B cell (primary cell): ENCODE measurements at regions not wholly inside any gene's neighbourhood (a gene's known extent, or its start where the extent isn't known, plus 50 kb on each side); places are given as distances from the start of the nearest gene placed in this dataset.

Experiments used
- ATAC-seq: fragments of 200-7000 bp; cut with Tn5 transposase; one replicate; pipeline ENCODE4 v1.10.0; 2021; ENCODE audit warnings: low read depth, mild to moderate bottlenecking, moderate number of reproducible peaks, moderate library complexity
- CTCF ChIA-PET: fragments of 350-600 bp; sonication (Branson Sonifier 250); formaldehyde crosslinking; loops from one replicate; lab custom pipeline; 2021; ENCODE audit warnings: antibody characterized with exemption, inconsistent platforms; lab: Charles Lee
- POLR2A ChIA-PET: fragments of 350-600 bp; sonication (Branson Sonifier 250); formaldehyde crosslinking; loops from one replicate; lab custom pipeline; 2021; ENCODE audit warnings: antibody characterized with exemption; lab: Charles Lee
- DNase-seq: peaks from one replicate; pipeline ENCODE4 v3.0.0; 2013
- H2AFZ ChIP-seq: 2 replicates; pipeline ENCODE4 v1.6.1; 2012; ENCODE audit warnings: mild to moderate bottlenecking, low read depth, low read length; ENCODE audit not compliant: insufficient read depth, poor library complexity, severe bottlenecking
- H3K27ac ChIP-seq, 2 donors: 1 replicate in 1 of 2; 2 replicates in 1 of 2; pipeline ENCODE4 v1.5.1; 2012 to 2013; ENCODE audit warnings: low read length in 2 of 2, mild to moderate bottlenecking in 2 of 2, moderate library complexity in 1 of 2
- H3K27me3 ChIP-seq, 4 experiments: fragments of 200-600 bp in 1 of 4; sonication (generic) in 1 of 4; replicated peaks in 1 of 4; 1 replicate in 2 of 4; 2 replicates in 2 of 4; pipeline versions ENCODE4 v1.6.1 to v1.7.0; 2013 to 2016; ENCODE audit warnings: low read length in 3 of 4, mild to moderate bottlenecking in 2 of 4, mixed read lengths in 1 of 4, moderate library complexity in 1 of 4; ENCODE audit not compliant: insufficient read depth in 4 of 4, control insufficient read depth in 3 of 4; ENCODE audit errors: control extremely low read depth in 1 of 4
- H3K36me3 ChIP-seq, 2 experiments: replicated peaks in 1 of 2; 1 replicate in 1 of 2; 2 replicates in 1 of 2; pipeline versions ENCODE4 v1.6.1 to v1.7.1; 2013; ENCODE audit warnings: low read length in 1 of 2; ENCODE audit not compliant: insufficient read depth in 2 of 2, control insufficient read depth in 1 of 2; ENCODE audit errors: control extremely low read depth in 1 of 2, extremely low read depth in 1 of 2
- H3K4me1 ChIP-seq, 2 donors: fragments of 200-600 bp in 1 of 2; sonication (generic) in 1 of 2; 1 replicate in 1 of 2; 2 replicates in 1 of 2; pipeline versions ENCODE4 v1.5.1 to v1.6.1; 2013 to 2017; ENCODE audit warnings: low read length in 2 of 2; ENCODE audit not compliant: control insufficient read depth in 2 of 2, insufficient read depth in 2 of 2
- H3K4me2 ChIP-seq: replicated peaks from 2 replicates; pipeline ENCODE3; 2012; ENCODE audit warnings: mild to moderate bottlenecking, low read depth, low read length; ENCODE audit not compliant: poor library complexity, severe bottlenecking
- H3K4me3 ChIP-seq, 5 experiments: fragments of 200-600 bp in 1 of 5; sonication (generic) in 1 of 5; 1 replicate in 3 of 5; 2 replicates in 2 of 5; pipeline versions ENCODE4 v1.5.1 to v1.7.0; 2011 to 2016; ENCODE audit warnings: low read length in 4 of 5, mild to moderate bottlenecking in 4 of 5, low read depth in 2 of 5, control low read depth in 1 of 5, moderate library complexity in 1 of 5; ENCODE audit not compliant: insufficient read depth in 1 of 5; ENCODE audit errors: control extremely low read depth in 1 of 5, extremely low read depth in 1 of 5
- H3K79me2 ChIP-seq: fragments of 200-600 bp; sonication (generic); one replicate; pipeline ENCODE4 v1.6.0; 2016; ENCODE audit warnings: low read length; ENCODE audit not compliant: control insufficient read depth, insufficient read depth
- H3K9ac ChIP-seq: fragments of 200-600 bp; sonication (generic); 2 replicates; pipeline ENCODE4 v1.6.1; 2017; ENCODE audit warnings: mild to moderate bottlenecking, low read length, moderate library complexity
- H3K9me3 ChIP-seq, 3 donors: one replicate each; pipeline versions ENCODE4 v1.6.1 to v1.7.1; 2013; ENCODE audit warnings: low read length in 2 of 3; ENCODE audit not compliant: control insufficient read depth in 2 of 3, insufficient read depth in 1 of 3; ENCODE audit errors: control extremely low read depth in 1 of 3
- H4K20me1 ChIP-seq: 2 replicates; pipeline ENCODE4 v1.6.0; 2012; ENCODE audit warnings: mild to moderate bottlenecking, low read length; ENCODE audit not compliant: insufficient read depth, control insufficient read depth, poor library complexity, severe bottlenecking
- H3K27ac Mint-ChIP-seq: one replicate; pipeline ENCODE4 v1.8.0; 2021; ENCODE audit warnings: mixed read lengths
- H3K27me3 Mint-ChIP-seq: one replicate; pipeline ENCODE4 v1.8.0; 2021; ENCODE audit warnings: mixed read lengths
- H3K4me1 Mint-ChIP-seq: one replicate; pipeline ENCODE4 v1.8.0; 2021; ENCODE audit warnings: mixed read lengths
- H3K4me3 Mint-ChIP-seq: one replicate; pipeline ENCODE4 v1.8.0; 2021; ENCODE audit warnings: mixed read lengths
- H3K9me3 Mint-ChIP-seq: one replicate; pipeline ENCODE4 v1.8.0; 2022; ENCODE audit warnings: mixed read lengths; ENCODE audit not compliant: insufficient read depth
- EZH2 ChIP-seq: IDR thresholded peaks from 2 replicates; pipeline ENCODE4 v1.6.1; 2012; ENCODE audit warnings: borderline replicate concordance, low read depth, mild to moderate bottlenecking, moderate library complexity, low read length; ENCODE audit not compliant: insufficient read depth, poor library complexity, severe bottlenecking
- WGBS: methylation state at CpG from one replicate; pipeline ENCODE4 v1.1.5; 2013; ENCODE audit warnings: missing lambda C conversion rate; ENCODE audit not compliant: insufficient coverage; 5-methylcytosine and 5-hydroxymethylcytosine counted together
- intact Hi-C: fragments of 100-400 bp; cut with micrococcal nuclease; formaldehyde crosslinking; loops from one replicate; pipeline ENCODE4 v1.10.0; 2022
- TF ChIP-seq, protein P1 (sequence below): fragments of 200-600 bp; IDR thresholded peaks from one replicate; pipeline ENCODE4 v1.8.0; 2022; ENCODE audit warnings: antibody characterized with exemption, mild to moderate bottlenecking

DNA sequence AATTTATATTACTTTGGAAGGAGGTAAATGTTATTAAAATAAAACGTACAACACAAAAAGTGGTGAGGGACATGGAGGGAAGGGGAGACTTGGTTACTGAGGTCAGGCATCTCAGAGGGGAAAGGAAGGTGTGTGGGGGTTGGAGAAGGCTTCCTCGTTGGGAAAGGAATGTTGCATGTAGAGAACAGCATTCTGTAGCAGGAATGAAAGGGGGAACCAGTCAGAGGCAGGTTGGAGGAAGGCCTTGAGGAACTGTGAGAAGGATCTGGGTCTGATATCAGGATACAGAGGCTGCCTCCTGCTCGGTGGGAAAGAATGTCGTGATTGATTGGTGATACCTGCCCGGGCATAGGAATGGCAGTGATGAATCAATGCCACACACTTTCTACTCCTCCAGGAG, 103.3 kb upstream of the ZFHX3 start:
- no peak for DNase-seq
- Histone ChIP-seq H3K36me3 (no peaks in the 10 kb centered on the region), H3K79me2 (no peaks in the 10 kb centered on the region), H3K4me3 (no peak overlapping the region), H3K9me3 (peaks cover 0 to 3% (median 0%) of the 10 kb centered on the region in 3 donors), H3K9ac (no peak overlapping the region), H2AFZ (no peak overlapping the region), H3K27ac (no peak overlapping the region), H3K4me2 (no peak overlapping the region), H4K20me1 (no peaks in the 10 kb centered on the region), H3K27me3 (no peaks in the 10 kb centered on the region), H3K4me1 (peaks cover 7 to 8% of the 10 kb centered on the region in 2 donors)
- TF ChIP-seq, protein P1, sequence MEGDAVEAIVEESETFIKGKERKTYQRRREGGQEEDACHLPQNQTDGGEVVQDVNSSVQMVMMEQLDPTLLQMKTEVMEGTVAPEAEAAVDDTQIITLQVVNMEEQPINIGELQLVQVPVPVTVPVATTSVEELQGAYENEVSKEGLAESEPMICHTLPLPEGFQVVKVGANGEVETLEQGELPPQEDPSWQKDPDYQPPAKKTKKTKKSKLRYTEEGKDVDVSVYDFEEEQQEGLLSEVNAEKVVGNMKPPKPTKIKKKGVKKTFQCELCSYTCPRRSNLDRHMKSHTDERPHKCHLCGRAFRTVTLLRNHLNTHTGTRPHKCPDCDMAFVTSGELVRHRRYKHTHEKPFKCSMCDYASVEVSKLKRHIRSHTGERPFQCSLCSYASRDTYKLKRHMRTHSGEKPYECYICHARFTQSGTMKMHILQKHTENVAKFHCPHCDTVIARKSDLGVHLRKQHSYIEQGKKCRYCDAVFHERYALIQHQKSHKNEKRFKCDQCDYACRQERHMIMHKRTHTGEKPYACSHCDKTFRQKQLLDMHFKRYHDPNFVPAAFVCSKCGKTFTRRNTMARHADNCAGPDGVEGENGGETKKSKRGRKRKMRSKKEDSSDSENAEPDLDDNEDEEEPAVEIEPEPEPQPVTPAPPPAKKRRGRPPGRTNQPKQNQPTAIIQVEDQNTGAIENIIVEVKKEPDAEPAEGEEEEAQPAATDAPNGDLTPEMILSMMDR: no peak
- TF ChIP-seq EZH2: no peak
- ChIA-PET CTCF (no interaction called here), POLR2A (no interaction called here)
- Mint-ChIP-seq H3K27ac (no peak overlapping the region), H3K9me3 (no peaks in the 10 kb centered on the region), H3K27me3 (peaks cover 32% of the 10 kb centered on the region), H3K4me1 (peaks cover 10% of the 10 kb centered on the region), H3K4me3 (no peak overlapping the region)
- intact Hi-C loops: no loop called here
- no peak for ATAC-seq
- 15% methylated on average over 1 of the region's 5 CpGs for WGBS

DNA sequence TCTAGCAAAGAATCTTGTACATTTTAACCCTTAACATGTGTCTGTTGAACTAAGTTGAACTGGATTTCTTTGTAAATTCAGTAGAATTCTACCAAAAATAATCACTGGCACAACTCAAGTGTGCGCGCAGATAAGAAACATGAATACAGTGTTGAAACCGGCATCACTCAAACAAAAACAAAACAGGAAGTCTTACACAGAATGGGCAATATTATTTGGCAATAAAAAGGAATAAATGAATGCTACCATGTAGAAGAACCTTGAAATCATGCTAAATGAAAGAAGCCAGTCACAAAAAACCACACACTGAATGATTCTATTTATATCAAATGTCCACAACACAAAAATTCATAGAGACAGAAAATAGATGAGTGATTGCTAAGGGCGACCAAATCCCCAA, 102.9 kb upstream of the ZFHX3 start:
- Histone ChIP-seq H2AFZ (no peak overlapping the region), H3K27me3 (no peaks in the 10 kb centered on the region), H3K4me3 (no peak overlapping the region), H4K20me1 (no peaks in the 10 kb centered on the region), H3K9ac (no peak overlapping the region), H3K27ac (no peak overlapping the region), H3K4me2 (no peak overlapping the region), H3K36me3 (no peaks in the 10 kb centered on the region), H3K79me2 (no peaks in the 10 kb centered on the region), H3K4me1 (peaks cover 7 to 8% of the 10 kb centered on the region in 2 donors), H3K9me3 (peaks cover 0 to 3% (median 0%) of the 10 kb centered on the region in 3 donors)
- TF ChIP-seq, protein P1: no peak
- TF ChIP-seq EZH2: no peak
- POLR2A ChIA-PET: no interaction called here
- no CpG with 5 or more reads among the region's 4 CpGs for WGBS
- DNase-seq (no peak), ATAC-seq (no peak)
- CTCF ChIA-PET: no interaction called here
- intact Hi-C loops: no loop called here
- H3K4me1 Mint-ChIP-seq: peaks cover 10% of the 10 kb centered on the region
- H3K4me3 Mint-ChIP-seq: no peak overlapping the region
- H3K9me3 Mint-ChIP-seq: no peaks in the 10 kb centered on the region
- peaks cover 32% of the 10 kb centered on the region for H3K27me3 Mint-ChIP-seq
- H3K27ac Mint-ChIP-seq: no peak overlapping the region
